ENCODE measurements at regions not wholly inside any gene's neighbourhood (a gene's known extent, or its start where the extent isn't known, plus 50 kb on each side); places are given as distances from the start of the nearest gene placed in this dataset.
"Not testable (repeated sequence)": the region's sequence is repeated elsewhere in the genome, so short reads cannot be mapped to it uniquely, and the experiment has no call there.

- CTCF ChIA-PET; DNase-seq (ENCODE audit: extremely low spot score); POLR2A ChIA-PET: not testable (repeated sequence)
These were observed 104.3 kb downstream of the MTPN start for GRCh38 chr7:135872861-135873260.

GRCh38 chr7:135862586-135863340 lies 114.2 kb upstream of the FAM180A start:
- peak; percentile 2 for TF ChIP-seq CTCF (IDR thresholded peaks at IDR 0.05; ENCODE audit: control extremely low read depth, extremely low read depth, low read depth, missing control alignments)
- ChIA-PET POLR2A (no interaction called here), CTCF (no interaction called here)
- DNase-seq (ENCODE audit: extremely low spot score): no peak

GRCh38 chr7:135859538-135859937 lies 110.9 kb upstream of the FAM180A start:
- ChIA-PET CTCF (no interaction called here), POLR2A (no interaction called here)
- TF ChIP-seq CTCF (IDR thresholded peaks at IDR 0.05; ENCODE audit: control extremely low read depth, extremely low read depth, low read depth, missing control alignments): no peak
- no peak for DNase-seq (ENCODE audit: extremely low spot score)

GRCh38 chr7:135858851-135859250 lies 110.2 kb upstream of the FAM180A start:
- no peak for DNase-seq (ENCODE audit: extremely low spot score)
- TF ChIP-seq CTCF (IDR thresholded peaks at IDR 0.05; ENCODE audit: control extremely low read depth, extremely low read depth, low read depth, missing control alignments): no peak
- ChIA-PET POLR2A (no interaction called here), CTCF (no interaction called here)

GRCh38 chr7:135858379-135858778 lies 109.8 kb upstream of the FAM180A start:
- no peak for DNase-seq (ENCODE audit: extremely low spot score)
- ChIA-PET POLR2A (no interaction called here), CTCF (interaction anchor here (1.5 to 1.9 kb wide), 2 partner anchors 13 to 58 kb away, joined by 7 to 8 read pairs; no protein-coding TSS in a partner anchor)
- no peak for TF ChIP-seq CTCF (IDR thresholded peaks at IDR 0.05; ENCODE audit: control extremely low read depth, extremely low read depth, low read depth, missing control alignments)

- no peak for DNase-seq (ENCODE audit: extremely low spot score)
- POLR2A ChIA-PET: no interaction called here
- no peak for TF ChIP-seq CTCF (IDR thresholded peaks at IDR 0.05; ENCODE audit: control extremely low read depth, extremely low read depth, low read depth, missing control alignments)
- CTCF ChIA-PET: interaction anchor here (1.0 to 1.9 kb wide), 3 partner anchors 12 to 153 kb away, joined by 4 to 8 read pairs (median 7); no protein-coding TSS in a partner anchor
These were observed 109.1 kb upstream of the FAM180A start for GRCh38 chr7:135857519-135858274.

All from GM10248 (cell line).